Left colon (tissue), 2 donors: ENCODE measurements at regions not wholly inside any gene's neighbourhood (a gene's known extent, or its start where the extent isn't known, plus 50 kb on each side); places are given as distances from the start of the nearest gene placed in this dataset.

ENCODE experiments used
- ATAC-seq: fragments of 200-7000 bp; cut with Tn5 transposase; one replicate; pipeline ENCODE4 v1.9.1; 2020; ENCODE audit warnings: mild to moderate bottlenecking, moderate library complexity
- DNase-seq, 2 donors: peaks; one replicate each; pipeline ENCODE4 v3.0.0-alpha.2; 2020
- intact Hi-C, 2 donors: fragments of 100-400 bp; cut with DNase I in 1 of 2; cut with micrococcal nuclease in 1 of 2; formaldehyde crosslinking; loops; one replicate each; pipeline versions ENCODE4 v1.11.2 to v1.14.0; 2022; cut with DNase I, micrococcal nuclease
- donor health status: DM: no; HTN: no; CAD: no.
- donor health status: DM: yes; HTN: yes; CAD: no.

GRCh38 chr20:58140787-58141425 lies 87.5 kb downstream of the ANKRD60 start:
- intact Hi-C loops: no loop called here
- ATAC-seq (no peak), DNase-seq (no peak)

- DNase-seq: no peak
- no peak for ATAC-seq
Observed at GRCh38 chr20:58139849-58140786, 88.3 kb downstream of the ANKRD60 start.

DNA sequence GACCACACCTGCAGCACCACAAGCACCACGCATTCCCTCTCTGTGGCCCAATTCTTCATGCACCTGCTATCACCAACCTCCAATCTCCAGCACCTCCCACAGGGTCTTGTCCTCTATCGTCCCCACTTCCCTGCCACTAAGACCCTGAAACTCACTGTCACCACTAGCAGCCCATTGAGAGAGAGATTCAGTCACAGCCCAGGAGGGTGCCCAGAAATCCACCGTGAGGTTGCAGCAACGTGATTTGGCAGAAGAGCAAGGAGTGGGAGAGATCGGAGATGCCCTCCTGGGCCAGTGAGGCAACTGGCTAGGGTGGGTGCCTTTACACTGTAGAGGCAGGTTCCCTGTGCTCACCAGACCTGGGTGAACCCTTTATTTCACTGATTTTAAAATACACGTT lies 90.1 kb downstream of the ANKRD60 start:
- intact Hi-C loops: no loop called here
- ATAC-seq (no peak), DNase-seq (no peak)

More at GRCh38 chr20:58139849-58140786, 88.3 kb downstream of the ANKRD60 start:
- intact Hi-C loops: no loop called here

DNA sequence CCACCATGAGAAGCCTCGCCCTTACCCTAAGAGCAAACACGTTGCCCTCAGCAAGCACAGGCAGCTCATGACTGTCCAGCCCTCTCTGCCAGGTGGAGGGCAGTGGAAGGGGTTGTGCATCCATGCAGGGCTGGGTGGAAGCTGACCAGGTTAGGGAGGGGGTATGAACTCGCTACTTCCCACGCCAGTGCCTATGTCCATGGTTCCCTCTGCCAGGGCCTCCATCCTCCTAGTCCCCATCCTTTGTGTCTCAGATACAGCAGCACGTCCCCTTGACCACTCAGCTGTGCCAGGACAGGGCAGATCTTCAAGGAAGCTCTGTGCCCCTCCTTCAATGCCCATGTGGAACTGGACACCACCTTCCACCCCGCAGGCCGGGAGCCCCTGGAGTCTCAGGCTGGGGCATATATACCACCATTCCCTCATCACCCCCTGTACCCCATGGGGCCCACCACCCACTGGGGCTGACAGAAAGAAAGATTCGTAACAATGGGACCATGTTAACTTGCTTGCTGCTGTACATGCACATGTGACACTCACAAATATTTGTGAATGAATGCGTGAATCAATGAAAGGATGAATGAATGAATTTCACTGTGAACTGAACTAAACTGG lies 90.7 kb downstream of the ANKRD60 start:
- intact Hi-C loops: no loop called here
- no peak for ATAC-seq
- DNase-seq: no peak

- no peak for DNase-seq
- no peak for ATAC-seq
Observed at GRCh38 chr20:58137236-58137635, 91.2 kb downstream of the ANKRD60 start.

DNA sequence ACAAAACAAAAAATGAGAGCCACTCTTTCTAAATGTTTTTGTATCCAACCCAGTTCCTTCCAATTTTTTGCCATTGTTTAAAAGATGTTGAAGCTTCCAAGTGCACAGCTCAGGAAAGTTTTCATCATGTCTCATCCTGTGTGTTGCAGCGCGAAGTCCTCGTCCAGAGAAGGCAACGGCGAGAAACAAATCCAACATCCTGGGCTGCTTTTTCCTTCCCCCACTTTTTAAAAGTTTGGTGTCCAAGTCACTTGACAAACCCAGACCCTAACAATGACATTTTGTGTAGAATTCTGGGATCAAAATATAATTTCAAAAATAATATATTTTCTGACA lies 92.3 kb downstream of the ANKRD60 start:
- intact Hi-C loops: no loop called here
- no peak for ATAC-seq
- no peak for DNase-seq

More at GRCh38 chr20:58137236-58137635, 91.2 kb downstream of the ANKRD60 start:
- intact Hi-C loops: no loop called here

DNA sequence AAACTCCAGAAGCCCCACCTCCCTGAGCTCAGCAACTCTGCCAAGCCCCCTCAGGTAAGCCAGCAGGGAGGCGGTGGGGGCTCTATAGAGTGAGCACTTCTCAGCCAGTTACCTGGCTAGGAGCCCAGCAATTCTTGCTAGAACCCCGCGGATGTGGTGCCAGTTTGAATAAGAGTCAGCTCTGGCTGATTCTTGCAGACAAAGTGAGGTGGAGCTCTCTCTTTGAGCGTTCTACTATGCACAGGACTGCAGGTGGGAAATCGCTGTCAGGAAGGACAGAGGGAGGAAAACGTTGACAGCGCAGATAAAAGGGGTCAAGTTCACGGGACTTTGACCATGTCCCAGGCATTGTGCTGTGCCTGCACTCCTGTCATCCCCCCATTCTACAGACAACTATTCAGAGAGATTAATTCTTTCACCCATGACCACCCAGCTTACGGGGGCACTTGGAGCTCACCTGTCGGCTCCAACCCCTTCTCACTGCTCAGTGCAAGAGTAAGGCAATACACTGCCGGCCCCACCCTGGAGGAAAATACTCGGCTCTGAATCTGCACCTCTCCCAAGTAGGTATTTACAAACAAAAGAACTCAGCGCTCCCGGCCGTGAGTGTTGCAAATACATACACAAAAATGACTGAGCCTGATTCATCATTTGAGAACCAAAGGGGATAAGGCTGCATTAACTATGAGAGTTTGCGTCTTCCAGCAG lies 92.9 kb downstream of the ANKRD60 start:
- intact Hi-C loops: no loop called here
- no peak for DNase-seq

GRCh38 chr20:58133020-58133808 lies 95.2 kb downstream of the ANKRD60 start:
- DNase-seq: no peak
- intact Hi-C loops: no loop called here
- no peak for ATAC-seq

More for the DNA sequence above, 92.9 kb downstream of the ANKRD60 start:
- peak; percentile 34 for ATAC-seq

DNA sequence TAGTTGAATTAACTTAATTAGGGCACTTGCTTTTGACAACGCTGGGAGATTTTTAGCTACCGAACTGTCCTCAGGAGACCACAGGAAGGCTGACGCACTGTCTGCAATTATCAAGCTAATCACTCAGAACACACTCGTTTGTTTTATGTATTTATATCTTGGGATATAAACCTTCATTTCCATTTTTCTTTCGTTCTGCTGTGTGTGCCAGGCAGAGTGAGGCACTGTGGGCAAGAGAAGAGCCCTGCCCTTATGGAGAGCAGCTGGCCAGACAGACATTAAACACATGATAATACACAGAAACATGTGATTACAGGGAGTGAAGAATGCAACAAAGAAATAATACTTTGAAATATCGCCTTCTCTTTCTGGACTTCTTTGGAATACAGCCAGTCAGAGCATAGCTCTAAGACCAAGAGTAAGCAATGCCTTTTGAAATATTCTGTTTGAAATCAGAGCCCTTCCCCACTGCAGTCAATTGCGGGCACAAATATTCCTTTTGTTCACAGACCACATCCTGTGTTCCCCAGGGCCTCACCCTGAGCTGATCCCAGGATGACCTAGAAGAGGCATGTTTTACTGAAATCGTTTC lies 96.8 kb downstream of the ANKRD60 start:
- no peak for DNase-seq
- intact Hi-C loops: no loop called here

DNA sequence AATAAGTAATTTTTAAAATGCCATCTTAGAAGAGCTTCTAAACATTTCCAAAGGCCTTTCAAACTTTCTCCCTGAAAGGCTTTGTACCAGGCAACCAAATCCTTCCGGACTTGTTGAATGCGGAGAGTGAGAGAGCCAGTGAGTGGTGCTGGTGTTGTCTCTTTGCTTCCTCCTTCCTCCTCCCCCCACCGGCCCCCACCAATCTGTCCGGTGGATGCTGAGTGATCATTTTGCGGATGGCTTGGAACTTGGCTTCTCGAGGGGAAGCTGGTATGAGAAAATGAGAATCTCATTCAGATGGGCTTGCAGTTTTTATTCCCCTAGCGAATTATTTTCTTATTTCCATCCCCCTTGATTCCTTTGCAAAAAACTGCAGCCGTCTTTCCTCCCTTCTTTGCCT lies 97.3 kb downstream of the ANKRD60 start:
- ATAC-seq (no peak), DNase-seq (no peak)
- intact Hi-C loops: no loop called here

More for the DNA sequence above, 96.8 kb downstream of the ANKRD60 start:
- ATAC-seq: peak; percentile 34

DNA sequence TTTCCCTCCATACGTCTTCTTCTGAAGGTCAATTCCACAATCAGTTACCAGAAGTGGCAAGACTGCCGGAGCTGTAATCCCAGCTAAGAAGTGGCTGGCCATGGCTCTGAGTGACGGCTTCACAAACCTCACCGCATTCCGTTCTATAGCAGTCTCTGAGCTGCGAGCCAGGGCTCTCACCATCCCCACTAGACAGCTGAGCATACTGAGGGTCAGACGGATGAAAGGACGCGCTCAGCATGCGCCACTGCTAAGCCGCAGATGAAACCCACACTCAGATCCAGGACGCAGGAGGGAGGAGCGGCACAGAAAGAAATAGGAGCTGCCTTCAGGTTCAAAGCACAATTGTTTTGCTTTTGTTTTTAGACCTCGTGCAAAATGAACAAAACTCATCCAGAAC lies 97.9 kb downstream of the ANKRD60 start:
- ATAC-seq: no peak
- intact Hi-C loops: no loop called here
- no peak for DNase-seq

DNA sequence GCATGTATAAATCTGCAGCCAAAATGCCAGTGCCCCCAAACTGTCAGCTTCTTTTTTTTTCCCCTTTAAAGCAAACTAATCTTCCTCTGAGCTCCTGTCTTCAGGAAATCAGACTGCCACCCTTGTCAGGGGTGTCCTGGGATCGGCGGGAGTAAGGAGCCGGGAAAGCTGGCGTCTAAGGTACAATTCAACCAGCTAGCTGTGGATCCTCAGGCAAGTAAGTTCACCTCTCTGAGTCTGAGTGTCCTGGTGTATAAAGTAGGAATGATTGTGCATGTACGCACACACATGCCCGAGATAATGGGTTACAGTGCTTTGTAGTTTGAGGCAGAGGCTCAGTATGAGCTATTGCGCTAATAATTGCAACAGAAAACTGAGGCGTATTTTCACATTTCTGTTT lies 98.3 kb downstream of the ANKRD60 start:
- intact Hi-C loops: no loop called here
- no peak for ATAC-seq
- no peak for DNase-seq

DNA sequence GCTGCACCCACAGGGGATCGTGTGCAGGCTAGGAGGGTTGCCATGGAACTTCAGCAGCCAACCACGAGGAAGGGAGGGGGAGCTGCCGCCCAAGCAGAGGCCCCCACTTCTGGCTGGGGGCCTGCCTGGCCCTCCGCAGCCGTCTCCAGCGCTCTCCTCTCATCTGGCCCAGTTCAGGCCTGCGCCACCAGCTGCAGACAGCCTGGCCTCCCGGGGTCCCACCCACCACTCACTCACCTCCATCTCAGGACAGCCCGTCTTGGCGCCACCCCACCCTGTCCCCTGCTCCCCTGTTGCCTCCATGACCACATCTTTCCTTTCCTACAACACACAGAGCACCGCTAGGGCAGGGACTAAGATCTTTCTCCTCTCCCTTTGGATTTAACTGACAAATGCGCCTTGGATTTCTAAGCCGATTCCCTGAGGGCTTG lies 98.7 kb downstream of the ANKRD60 start:
- intact Hi-C loops: no loop called here
- ATAC-seq: no peak
- DNase-seq: no peak

DNA sequence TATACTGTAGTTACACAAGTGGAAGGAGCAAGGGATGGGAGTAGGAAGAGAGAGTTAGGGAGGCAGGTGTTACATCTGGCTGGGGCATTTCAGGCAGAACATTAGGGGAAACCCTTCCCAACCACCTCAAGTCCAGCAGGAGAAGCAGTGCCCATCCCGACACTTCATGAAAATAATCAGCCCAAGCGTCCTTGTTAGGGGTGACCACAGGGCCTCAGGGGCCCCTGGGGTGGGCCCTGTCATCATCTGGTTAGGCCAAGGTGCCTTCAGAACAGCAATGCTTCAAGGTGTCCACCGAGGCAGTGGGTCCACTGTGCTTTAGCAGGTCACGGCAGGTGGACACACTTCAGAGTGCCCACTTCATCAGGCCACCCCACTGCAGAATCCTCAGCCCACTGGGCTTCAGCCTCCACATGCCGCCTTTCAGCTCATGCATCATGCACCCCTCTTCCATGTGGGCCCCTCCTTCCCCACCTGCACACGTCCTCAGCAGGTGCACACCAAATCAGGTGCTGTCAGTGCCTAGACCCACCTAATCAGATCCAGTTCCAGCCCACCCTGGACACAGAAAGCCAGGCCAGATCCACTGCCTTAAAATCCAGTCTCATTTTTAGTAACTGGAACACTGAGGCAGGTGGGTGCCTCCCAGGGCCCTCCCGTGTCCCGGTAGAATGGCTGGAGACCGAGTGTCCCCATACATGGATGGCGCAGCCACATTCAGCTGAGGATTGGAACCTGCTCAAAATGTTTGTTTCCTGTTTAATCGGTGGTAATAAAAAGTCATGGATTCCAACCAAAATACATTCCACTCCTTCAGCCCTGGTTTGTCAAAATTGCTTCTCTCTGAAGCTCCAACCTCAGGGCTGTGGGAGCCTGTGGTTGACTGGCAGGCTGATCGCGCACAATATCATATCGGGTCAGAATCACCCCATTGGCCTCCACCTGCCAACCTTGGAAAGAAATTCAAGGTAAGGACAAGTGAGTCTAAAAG lies 99.5 kb downstream of the ANKRD60 start:
- intact Hi-C loops: no loop called here
- DNase-seq (no peak), ATAC-seq (no peak)

GRCh38 chr20:58127701-58128111 lies 100.7 kb downstream of the ANKRD60 start:
- ATAC-seq (no peak), DNase-seq (no peak)
- intact Hi-C loops: no loop called here

GRCh38 chr20:58125726-58126125 lies 102.7 kb downstream of the ANKRD60 start:
- intact Hi-C loops: no loop called here

GRCh38 chr20:58117944-58118343 lies 110.5 kb downstream of the ANKRD60 start:
- ATAC-seq (no peak), DNase-seq (no peak)
- intact Hi-C loops: no loop called here

More at GRCh38 chr20:58125726-58126125, 102.7 kb downstream of the ANKRD60 start:
- ATAC-seq (no peak), DNase-seq (no peak)
